OCI-LY1 (cell line): ENCODE measurements at regions not wholly inside any gene's neighbourhood (a gene's known extent, or its start where the extent isn't known, plus 50 kb on each side); places are given as distances from the start of the nearest gene placed in this dataset.

Source experiments
- H2AFZ ChIP-seq: fragments of 200-600 bp; sonication (generic), shearing (Covaris generic); 2 replicates; pipeline ENCODE4 v1.6.0; 2014; ENCODE audit warnings: antibody characterized with exemption, mild to moderate bottlenecking, low read length
- H3F3A ChIP-seq: fragments of 200-600 bp; sonication (generic), shearing (Covaris generic); 2 replicates; pipeline ENCODE4 v1.6.0; 2014; ENCODE audit warnings: mild to moderate bottlenecking, antibody characterized with exemption, low read length, moderate library complexity; ENCODE audit not compliant: insufficient read depth
- H3K27ac ChIP-seq: fragments of 200-600 bp; sonication (generic); 2 replicates; pipeline ENCODE4 v1.5.1; 2014; ENCODE audit warnings: low read length, mixed run types, mild to moderate bottlenecking, low read depth; ENCODE audit not compliant: poor library complexity, severe bottlenecking
- H3K27me3 ChIP-seq: fragments of 200-600 bp; sonication (generic); 2 replicates; pipeline ENCODE4 v1.6.0; 2014; ENCODE audit warnings: antibody characterized with exemption, mild to moderate bottlenecking, low read length, moderate library complexity; ENCODE audit not compliant: insufficient read depth
- H3K36me3 ChIP-seq: fragments of 200-600 bp; sonication (generic); 2 replicates; pipeline ENCODE4 v1.6.1; 2014; ENCODE audit warnings: mild to moderate bottlenecking, antibody characterized with exemption, low read length, moderate library complexity, mixed read lengths; ENCODE audit not compliant: insufficient read depth
- H3K4me1 ChIP-seq: fragments of 200-600 bp; sonication (generic); 2 replicates; pipeline ENCODE4 v1.5.1; 2014; ENCODE audit warnings: mild to moderate bottlenecking, low read length, moderate library complexity; ENCODE audit not compliant: insufficient read depth, severe bottlenecking
- H3K4me2 ChIP-seq: fragments of 200-600 bp; sonication (generic), shearing (Covaris generic); 2 replicates; pipeline ENCODE4 v1.6.1; 2014; ENCODE audit warnings: low read length
- H3K4me3 ChIP-seq: fragments of 200-600 bp; sonication (generic); 2 replicates; pipeline ENCODE4 v1.5.1; 2014; ENCODE audit warnings: low read length, low read depth, mild to moderate bottlenecking, mixed read lengths; ENCODE audit not compliant: poor library complexity, severe bottlenecking
- H3K79me2 ChIP-seq: fragments of 200-600 bp; shearing (Covaris generic); 2 replicates; pipeline ENCODE4 v1.6.1; 2016; ENCODE audit warnings: mixed run types, low read length, mixed read lengths; ENCODE audit not compliant: insufficient read depth
- H3K9ac ChIP-seq: fragments of 200-600 bp; sonication (generic), shearing (Covaris generic); 2 replicates; pipeline ENCODE4 v1.6.1; 2014; ENCODE audit warnings: mild to moderate bottlenecking, low read length, mixed read lengths
- H3K9me2 ChIP-seq: fragments of 200-600 bp; sonication (generic), shearing (Covaris generic); 2 replicates; pipeline ENCODE4 v1.6.1; 2014; ENCODE audit warnings: low read depth, mild to moderate bottlenecking, low read length, mixed read lengths
- H3K9me3 ChIP-seq: fragments of 200-600 bp; shearing (Covaris generic); 2 replicates; pipeline ENCODE4 v1.6.1; 2014; ENCODE audit warnings: low read length, mixed read lengths
- H4K20me1 ChIP-seq: fragments of 200-600 bp; sonication (generic), shearing (Covaris generic); 2 replicates; pipeline ENCODE4 v1.6.0; 2016; ENCODE audit warnings: mild to moderate bottlenecking, low read length; ENCODE audit not compliant: insufficient read depth
- EZH2 ChIP-seq: fragments of 200-600 bp; sonication (generic), shearing (Covaris generic); IDR thresholded peaks from 2 replicates; pipeline ENCODE4 v1.8.0; 2017; ENCODE audit warnings: borderline replicate concordance, mixed run types, mild to moderate bottlenecking, antibody characterized with exemption, low read length, moderate library complexity, mixed read lengths
- TF ChIP-seq, protein P1 (sequence below): fragments of 200-600 bp; sonication (generic), shearing (Covaris generic); IDR thresholded peaks from 2 replicates; pipeline ENCODE4 v1.5.1; 2017; ENCODE audit warnings: mild to moderate bottlenecking, antibody characterized with exemption, low read length, moderate library complexity, mixed read lengths

DNA sequence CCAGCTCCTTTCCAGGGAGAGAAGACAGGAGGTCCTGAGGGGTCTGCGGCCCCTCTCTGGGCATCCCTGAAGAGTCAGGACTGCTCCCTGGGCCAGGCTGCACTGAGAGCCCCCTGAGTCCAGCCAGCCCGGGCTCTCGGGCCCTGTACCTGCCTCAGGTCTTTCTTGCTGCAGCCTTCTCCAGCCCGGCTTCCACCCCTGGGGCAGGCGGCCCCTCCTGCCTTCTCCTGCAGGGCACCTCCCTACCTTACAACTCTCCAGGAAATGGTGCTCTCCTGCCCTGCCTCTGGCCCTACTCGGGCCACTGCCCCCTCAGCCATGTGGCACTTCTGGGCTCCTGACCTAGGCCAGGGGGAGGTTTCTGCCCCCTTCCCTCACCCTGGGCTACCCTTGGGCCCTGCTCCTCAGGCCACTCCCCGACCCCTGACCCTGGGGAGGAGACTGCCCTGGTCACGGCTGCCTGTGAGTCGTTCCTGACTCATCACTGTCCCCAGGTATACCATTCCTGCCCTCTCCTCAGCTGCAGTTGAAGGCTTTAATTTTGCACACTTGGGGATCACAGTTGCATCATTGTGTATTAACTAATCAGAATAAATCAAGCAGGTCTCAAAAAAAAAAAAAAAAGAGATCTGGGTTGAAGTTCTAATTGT is 251.1 kb downstream of the NXPE2 start:
- no peak overlapping the region for H3K4me2 ChIP-seq
- no peaks in the 10 kb centered on the region for H3F3A ChIP-seq
- no peak overlapping the region for H3K27ac ChIP-seq
- no peaks in the 10 kb centered on the region for H3K36me3 ChIP-seq
- no peaks in the 10 kb centered on the region for H4K20me1 ChIP-seq
- no peaks in the 10 kb centered on the region for H3K9me3 ChIP-seq
- H3K9ac ChIP-seq, result no peak overlapping the region
- no peaks in the 10 kb centered on the region for H3K79me2 ChIP-seq
- H3K27me3 ChIP-seq, result no peaks in the 10 kb centered on the region
- no peaks in the 10 kb centered on the region for H3K9me2 ChIP-seq
- no peak overlapping the region for H3K4me3 ChIP-seq
- H3K4me1 ChIP-seq, result no peaks in the 10 kb centered on the region
- no peak overlapping the region for H2AFZ ChIP-seq
- TF ChIP-seq EZH2, result no peak
- TF ChIP-seq, protein P1, sequence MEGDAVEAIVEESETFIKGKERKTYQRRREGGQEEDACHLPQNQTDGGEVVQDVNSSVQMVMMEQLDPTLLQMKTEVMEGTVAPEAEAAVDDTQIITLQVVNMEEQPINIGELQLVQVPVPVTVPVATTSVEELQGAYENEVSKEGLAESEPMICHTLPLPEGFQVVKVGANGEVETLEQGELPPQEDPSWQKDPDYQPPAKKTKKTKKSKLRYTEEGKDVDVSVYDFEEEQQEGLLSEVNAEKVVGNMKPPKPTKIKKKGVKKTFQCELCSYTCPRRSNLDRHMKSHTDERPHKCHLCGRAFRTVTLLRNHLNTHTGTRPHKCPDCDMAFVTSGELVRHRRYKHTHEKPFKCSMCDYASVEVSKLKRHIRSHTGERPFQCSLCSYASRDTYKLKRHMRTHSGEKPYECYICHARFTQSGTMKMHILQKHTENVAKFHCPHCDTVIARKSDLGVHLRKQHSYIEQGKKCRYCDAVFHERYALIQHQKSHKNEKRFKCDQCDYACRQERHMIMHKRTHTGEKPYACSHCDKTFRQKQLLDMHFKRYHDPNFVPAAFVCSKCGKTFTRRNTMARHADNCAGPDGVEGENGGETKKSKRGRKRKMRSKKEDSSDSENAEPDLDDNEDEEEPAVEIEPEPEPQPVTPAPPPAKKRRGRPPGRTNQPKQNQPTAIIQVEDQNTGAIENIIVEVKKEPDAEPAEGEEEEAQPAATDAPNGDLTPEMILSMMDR, result no peak

DNA sequence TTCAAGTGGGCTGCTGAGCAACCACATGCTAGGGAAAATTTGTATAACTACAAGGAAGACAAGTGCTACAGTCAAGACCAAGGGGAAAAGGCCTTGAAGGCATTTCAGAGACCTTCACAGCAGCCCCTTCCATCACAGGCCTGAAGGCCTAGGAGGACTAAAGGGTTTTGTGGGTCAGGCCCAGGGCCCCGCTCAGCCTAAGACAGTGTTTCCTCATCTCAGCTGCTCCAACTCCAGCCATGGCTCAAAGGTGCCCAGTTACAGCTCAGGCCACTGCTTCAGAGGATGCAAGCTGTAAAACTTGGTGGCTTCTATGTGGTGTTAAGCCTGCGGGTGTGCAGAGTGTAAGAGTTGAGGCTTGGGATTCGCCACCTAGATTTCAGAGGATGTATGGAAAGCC is 260.5 kb downstream of the NXPE2 start:
- no peaks in the 10 kb centered on the region for H3K9me2 ChIP-seq
- H2AFZ ChIP-seq, result no peak overlapping the region
- H3K4me3 ChIP-seq, result no peak overlapping the region

GRCh38 chr11:114942207-114942606 is 263.9 kb downstream of the NXPE2 start:
- Histone ChIP-seq H3K4me2 (no peak overlapping the region), H2AFZ (no peak overlapping the region), H3K27me3 (no peaks in the 10 kb centered on the region), H3K9me3 (no peaks in the 10 kb centered on the region), H3K4me3 (no peak overlapping the region), H4K20me1 (no peaks in the 10 kb centered on the region), H3K9ac (no peak overlapping the region), H3K79me2 (no peaks in the 10 kb centered on the region), H3K9me2 (no peaks in the 10 kb centered on the region), H3K36me3 (no peaks in the 10 kb centered on the region), H3K27ac (no peak overlapping the region), H3K4me1 (no peaks in the 10 kb centered on the region), H3F3A (no peaks in the 10 kb centered on the region)
- TF ChIP-seq, protein P1, result no peak
- no peak for TF ChIP-seq EZH2

More for the DNA sequence above, 260.5 kb downstream of the NXPE2 start:
- no peaks in the 10 kb centered on the region for H3K4me1 ChIP-seq
- no peak overlapping the region for H3K9ac ChIP-seq
- H3F3A ChIP-seq, result no peaks in the 10 kb centered on the region
- no peaks in the 10 kb centered on the region for H3K36me3 ChIP-seq
- no peaks in the 10 kb centered on the region for H3K27me3 ChIP-seq
- TF ChIP-seq EZH2, result no peak
- TF ChIP-seq, protein P1, result no peak
- H3K4me2 ChIP-seq, result no peak overlapping the region
- H3K27ac ChIP-seq, result no peak overlapping the region
- no peaks in the 10 kb centered on the region for H3K79me2 ChIP-seq
- H3K9me3 ChIP-seq, result no peaks in the 10 kb centered on the region
- no peaks in the 10 kb centered on the region for H4K20me1 ChIP-seq
